Stimulated activated CD4-positive, alpha-beta T cell treated with anti-CD3 and anti-CD28 coated beads, Interleukin-1b, Interleukin-23, amount 100 ng/mL, for 4 hours (primary cell): ENCODE measurements at regions not wholly inside any gene's neighbourhood (a gene's known extent, or its start where the extent isn't known, plus 50 kb on each side); places are given as distances from the start of the nearest gene placed in this dataset.
A peak's percentile ranks its signal among the peaks of the same experiment; 100 is the strongest.

Experiments
- DNase-seq, 2 donors: peaks; one replicate each; pipeline ENCODE4 v3.0.0-alpha.2; 2020; ENCODE audit warnings: low read depth in 2 of 2

- no peak for DNase-seq
Measured at GRCh38 chr9:18229992-18230676, 243.8 kb upstream of the ADAMTSL1 start.

- no peak for DNase-seq
Measured at GRCh38 chr9:18233311-18233710, 240.6 kb upstream of the ADAMTSL1 start.

- DNase-seq = no peak
Measured at GRCh38 chr9:18233776-18234445, 240.0 kb upstream of the ADAMTSL1 start.

- DNase-seq = no peak
Measured at GRCh38 chr9:18235181-18235908, 238.6 kb upstream of the ADAMTSL1 start.

GRCh38 chr9:18236336-18236735 is 237.6 kb upstream of the ADAMTSL1 start:
- DNase-seq = no peak

- no peak for DNase-seq
Measured at GRCh38 chr9:18237776-18238175, 236.2 kb upstream of the ADAMTSL1 start.

- DNase-seq = no peak
Measured at GRCh38 chr9:18238254-18238653, 235.7 kb upstream of the ADAMTSL1 start.

- DNase-seq = no peak
Measured at GRCh38 chr9:18238752-18239447, 235.1 kb upstream of the ADAMTSL1 start.

GRCh38 chr9:18240213-18240612 is 233.7 kb upstream of the ADAMTSL1 start:
- no peak for DNase-seq

- DNase-seq = no peak
Measured at GRCh38 chr9:18245911-18246310, 228.0 kb upstream of the ADAMTSL1 start.

- no peak for DNase-seq
Measured at GRCh38 chr9:18250053-18250452, 223.9 kb upstream of the ADAMTSL1 start.

GRCh38 chr9:18253950-18254349 is 220.0 kb upstream of the ADAMTSL1 start:
- no peak for DNase-seq

GRCh38 chr9:18255158-18255629 is 218.8 kb upstream of the ADAMTSL1 start:
- peak; percentile 61 to 64 for DNase-seq

- no peak for DNase-seq
Measured at GRCh38 chr9:18255747-18256146, 218.2 kb upstream of the ADAMTSL1 start.

- DNase-seq = no peak
Measured at GRCh38 chr9:18256568-18256967, 217.4 kb upstream of the ADAMTSL1 start.

GRCh38 chr9:18260521-18260920 is 213.4 kb upstream of the ADAMTSL1 start:
- DNase-seq = no peak

- no peak for DNase-seq
Measured at GRCh38 chr9:18261181-18261580, 212.8 kb upstream of the ADAMTSL1 start.

GRCh38 chr9:18263377-18263776 is 210.6 kb upstream of the ADAMTSL1 start:
- DNase-seq = no peak

- DNase-seq = no peak
Measured at GRCh38 chr9:18268381-18268780, 205.6 kb upstream of the ADAMTSL1 start.

- no peak for DNase-seq
Measured at GRCh38 chr9:18269561-18269960, 204.4 kb upstream of the ADAMTSL1 start.

- DNase-seq = no peak
Measured at GRCh38 chr9:18274693-18275092, 199.3 kb upstream of the ADAMTSL1 start.

- DNase-seq = no peak
Measured at GRCh38 chr9:18275313-18275990, 198.5 kb upstream of the ADAMTSL1 start.
